Keratinocyte (primary cell): ENCODE measurements at regions not wholly inside any gene's neighbourhood (a gene's known extent, or its start where the extent isn't known, plus 50 kb on each side); places are given as distances from the start of the nearest gene placed in this dataset.
"Not testable (repeated sequence)": the region's sequence is repeated elsewhere in the genome, so short reads cannot be mapped to it uniquely, and the experiment has no call there.

Experiments used
- EZH2 ChIP-seq: IDR thresholded peaks from one replicate; pipeline ENCODE4 v1.6.1; 2012; ENCODE audit warnings: inconsistent platforms, mild to moderate bottlenecking, low read length, moderate library complexity
- TF ChIP-seq, protein P1 (sequence below), 3 experiments: IDR thresholded peaks in 1 of 3; conservative IDR thresholded peaks in 1 of 3; optimal IDR thresholded peaks in 1 of 3; 2 replicates in 2 of 3; 3 replicates in 1 of 3; pipeline versions ENCODE3 to v1.5.1; 2011; ENCODE audit warnings: low read length in 3 of 3, mild to moderate bottlenecking in 3 of 3, moderate library complexity in 2 of 3, control low read depth in 1 of 3, inconsistent platforms in 1 of 3; ENCODE audit not compliant: insufficient read depth in 2 of 3; ENCODE audit errors: extremely low read depth in 1 of 3

- TF ChIP-seq, protein P1, sequence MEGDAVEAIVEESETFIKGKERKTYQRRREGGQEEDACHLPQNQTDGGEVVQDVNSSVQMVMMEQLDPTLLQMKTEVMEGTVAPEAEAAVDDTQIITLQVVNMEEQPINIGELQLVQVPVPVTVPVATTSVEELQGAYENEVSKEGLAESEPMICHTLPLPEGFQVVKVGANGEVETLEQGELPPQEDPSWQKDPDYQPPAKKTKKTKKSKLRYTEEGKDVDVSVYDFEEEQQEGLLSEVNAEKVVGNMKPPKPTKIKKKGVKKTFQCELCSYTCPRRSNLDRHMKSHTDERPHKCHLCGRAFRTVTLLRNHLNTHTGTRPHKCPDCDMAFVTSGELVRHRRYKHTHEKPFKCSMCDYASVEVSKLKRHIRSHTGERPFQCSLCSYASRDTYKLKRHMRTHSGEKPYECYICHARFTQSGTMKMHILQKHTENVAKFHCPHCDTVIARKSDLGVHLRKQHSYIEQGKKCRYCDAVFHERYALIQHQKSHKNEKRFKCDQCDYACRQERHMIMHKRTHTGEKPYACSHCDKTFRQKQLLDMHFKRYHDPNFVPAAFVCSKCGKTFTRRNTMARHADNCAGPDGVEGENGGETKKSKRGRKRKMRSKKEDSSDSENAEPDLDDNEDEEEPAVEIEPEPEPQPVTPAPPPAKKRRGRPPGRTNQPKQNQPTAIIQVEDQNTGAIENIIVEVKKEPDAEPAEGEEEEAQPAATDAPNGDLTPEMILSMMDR (optimal IDR thresholded peaks at IDR 0.05 in 1 of 3, IDR thresholded peaks at IDR 0.05 in 1 of 3, conservative IDR thresholded peaks at IDR 0.05 in 1 of 3; ENCODE audit: extremely low read depth in 1 of 3, insufficient read depth in 2 of 3, low read length in 3 of 3) = not testable (repeated sequence)
- not testable (repeated sequence) for TF ChIP-seq EZH2
These were observed 367.8 kb downstream of the GPAT3 start for GRCh38 chr4:83903740-83904139.
